K562 (cell line): ENCODE measurements at regions not wholly inside any gene's neighbourhood (a gene's known extent, or its start where the extent isn't known, plus 50 kb on each side); places are given as distances from the start of the nearest gene placed in this dataset.

Source experiments
- ATAC-seq: fragments of 200-7000 bp; cut with Tn5 transposase; 3 replicates; pipeline ENCODE4 v1.9.1; 2020; ENCODE audit warnings: moderate library complexity
- BruUV-seq: library from RNA; stranded (reverse); fragments of 400-500 nt; replicated peaks from 2 replicates; lab custom pipeline; 2021; lab: Mats Ljungman, UMichigan
- CTCF ChIA-PET: fragments of 300-600 bp; formaldehyde crosslinking; extraction: SDS; loops from one replicate; lab custom pipeline; 2021; ENCODE audit warnings: low intra/inter-chr PET ratio; lab: Yijun Ruan, JAX
- POLR2A ChIA-PET: fragments of 300-600, 350-650 bp; sonication (Branson Sonifier 250); formaldehyde crosslinking; extraction: SDS; loops from one replicate; lab custom pipeline; 2021; ENCODE audit warnings: antibody characterized with exemption, inconsistent platforms; lab: Yijun Ruan, JAX
- DNase-seq, 4 experiments: peaks; one replicate each; pipeline versions ENCODE4 v3.0.0 to v3.0.0-alpha.2; 2011 to 2018; ENCODE audit warnings: low spot score in 3 of 4, mixed read lengths in 3 of 4; ENCODE audit errors: extremely low read depth in 1 of 4
- FAIRE-seq: peaks from 2 replicates; lab custom pipeline; 2011; peaks lifted over from hg19 to GRCh38; lab: Jason Lieb, UNC
- H2AFZ ChIP-seq: 2 replicates; pipeline ENCODE4 v1.6.0; 2011; ENCODE audit warnings: low read depth, low read length, control low read depth, inconsistent platforms
- H3K27ac ChIP-seq: fragments of 200-600 bp; 3 replicates; pipeline ENCODE4 v1.8.0; 2011; ENCODE audit warnings: low read depth, mild to moderate bottlenecking, control low read depth, inconsistent platforms, low read length, moderate library complexity, mixed read lengths; ENCODE audit errors: extremely low read depth
- H3K27me3 ChIP-seq, 2 experiments: fragments of 300-600 bp in 1 of 2; 2 replicates in 1 of 2; 3 replicates in 1 of 2; pipeline versions ENCODE4 v1.6.0 to v1.8.0; 2011; ENCODE audit warnings: inconsistent platforms in 2 of 2, low read length in 2 of 2, mild to moderate bottlenecking in 1 of 2, mixed read lengths in 1 of 2, moderate library complexity in 1 of 2; ENCODE audit not compliant: control insufficient read depth in 2 of 2, insufficient read depth in 2 of 2
- H3K36me3 ChIP-seq: fragments of 300-600 bp; 3 replicates; pipeline ENCODE4 v1.8.0; 2011; ENCODE audit warnings: mild to moderate bottlenecking, low read length, inconsistent platforms; ENCODE audit not compliant: control insufficient read depth, insufficient read depth
- H3K4me1 ChIP-seq, 2 experiments: fragments of 200-600 bp in 1 of 2; replicated peaks in 1 of 2; 2 replicates in 1 of 2; 3 replicates in 1 of 2; pipeline versions ENCODE4 v1.5.1 to v1.8.0; 2011; ENCODE audit warnings: inconsistent platforms in 2 of 2, low read length in 2 of 2, mild to moderate bottlenecking in 1 of 2, mixed read lengths in 1 of 2, moderate library complexity in 1 of 2; ENCODE audit not compliant: control insufficient read depth in 2 of 2, insufficient read depth in 2 of 2
- H3K4me2 ChIP-seq: 2 replicates; pipeline ENCODE4 v1.6.1; 2011; ENCODE audit warnings: low read length, control low read depth, inconsistent platforms, mixed read lengths; ENCODE audit not compliant: insufficient read depth
- H3K4me3 ChIP-seq: fragments of 200-600 bp; sonication (generic), shearing (Covaris generic); 2 replicates; pipeline ENCODE4 v1.5.1; 2016; ENCODE audit warnings: control low read depth, inconsistent platforms
- H3K79me2 ChIP-seq: fragments of 200-600 bp; 3 replicates; pipeline ENCODE4 v1.8.0; 2011; ENCODE audit warnings: low read length, inconsistent platforms; ENCODE audit not compliant: control insufficient read depth, insufficient read depth
- H3K9ac ChIP-seq, 2 experiments: 2 replicates each; pipeline versions ENCODE4 v1.6.0 to v1.6.1; 2011; ENCODE audit warnings: low read depth in 2 of 2, low read length in 2 of 2, control low read depth in 1 of 2, inconsistent platforms in 1 of 2, mild to moderate bottlenecking in 1 of 2, mixed read lengths in 1 of 2; ENCODE audit not compliant: insufficient read depth in 1 of 2
- H3K9me1 ChIP-seq: one replicate; pipeline ENCODE4 v1.6.0; 2011; ENCODE audit warnings: inconsistent platforms, mild to moderate bottlenecking, low read length, moderate library complexity; ENCODE audit not compliant: control insufficient read depth, insufficient read depth
- H3K9me3 ChIP-seq: replicated peaks from 2 replicates; pipeline ENCODE4 v1.5.1; 2011; ENCODE audit warnings: low read depth, low read length, inconsistent platforms; ENCODE audit not compliant: control insufficient read depth, insufficient read depth
- H4K20me1 ChIP-seq: replicated peaks from 2 replicates; pipeline ENCODE4 v1.6.1; 2011; ENCODE audit warnings: low read length, inconsistent platforms, mixed read lengths; ENCODE audit not compliant: control insufficient read depth, insufficient read depth
- CSDE1 ChIP-seq, 2 experiments: fragments of 450-650 bp; IDR thresholded peaks; 2 replicates each; pipeline ENCODE4 v1.6.1; 2016; ENCODE audit warnings: mild to moderate bottlenecking in 1 of 2
- GTF2A2 ChIP-seq: IDR thresholded peaks from 2 replicates; pipeline ENCODE4 v1.6.1; 2016; ENCODE audit warnings: mild to moderate bottlenecking, missing genetic modification characterization, missing compliant biosample characterization
- LARP7 ChIP-seq: fragments of 450-650 bp; IDR thresholded peaks from 2 replicates; pipeline ENCODE4 v1.6.1; 2016
- MYBL2 ChIP-seq, 2 experiments: fragments of 450-650 bp in 1 of 2; sonication (generic) in 1 of 2; formaldehyde crosslinking in 1 of 2; IDR thresholded peaks; 2 replicates each; pipeline versions ENCODE4 v1.6.1 to v1.8.1; 2017 to 2022; ENCODE audit warnings: borderline replicate concordance in 1 of 2, inconsistent platforms in 1 of 2, low read depth in 1 of 2, mild to moderate bottlenecking in 1 of 2, missing genetic modification reagents in 1 of 2, moderate library complexity in 1 of 2
- SNIP1 ChIP-seq: fragments of 450-650 bp; IDR thresholded peaks from 2 replicates; pipeline ENCODE4 v1.7.1; 2017; ENCODE audit warnings: low read depth, mild to moderate bottlenecking
- SRSF9 ChIP-seq: fragments of 200-400 bp; formaldehyde crosslinking; IDR thresholded peaks from 2 replicates; pipeline ENCODE4 v1.6.1; 2017; ENCODE audit warnings: low read depth, low read length, borderline replicate concordance
- TFAM ChIP-seq: fragments of 250-450 bp; sonication (Bioruptor Pico); conservative IDR thresholded peaks from 2 replicates; pipeline ENCODE4 v1.5.0; 2021; ENCODE audit warnings: mild to moderate bottlenecking, moderate library complexity
- TOE1 ChIP-seq, 2 experiments: fragments of 450-650 bp in 1 of 2; sonication (generic) in 1 of 2; formaldehyde crosslinking in 1 of 2; IDR thresholded peaks; 2 replicates each; pipeline versions ENCODE4 v1.7.1 to v1.8.0; 2016 to 2022; ENCODE audit warnings: borderline replicate concordance in 2 of 2, mild to moderate bottlenecking in 2 of 2, antibody characterized with exemption in 1 of 2, inconsistent platforms in 1 of 2, low read depth in 1 of 2, missing genetic modification reagents in 1 of 2, moderate library complexity in 1 of 2
- ZFP1 ChIP-seq: fragments of 450-650 bp; formaldehyde crosslinking; IDR thresholded peaks from 2 replicates; pipeline ENCODE4 v1.4.0; 2020; ENCODE audit warnings: mild to moderate bottlenecking, mixed read lengths
- ZKSCAN3 ChIP-seq: fragments of 250-450 bp; sonication (Bioruptor Pico); IDR thresholded peaks from 2 replicates; pipeline ENCODE4 v1.4.0; 2020
- ZNF263 ChIP-seq: sonication (generic); formaldehyde crosslinking; IDR thresholded peaks from 2 replicates; pipeline ENCODE4 v1.8.0; 2022; ENCODE audit warnings: mild to moderate bottlenecking, missing genetic modification reagents, borderline replicate concordance
- ZNF583 ChIP-seq: fragments of 250-450 bp; sonication (Bioruptor Pico); IDR thresholded peaks from 2 replicates; pipeline ENCODE4 v1.4.0; 2020
- WGBS: fragments of 100-300 bp; shearing (Covaris generic); methylation state at CpG from one replicate; pipeline ENCODE4 v1.1.6; 2016; ENCODE audit warnings: low coverage, mixed read lengths; ENCODE audit not compliant: insufficient coverage; ENCODE audit errors: missing lambda C conversion rate; 5-methylcytosine and 5-hydroxymethylcytosine counted together
- in situ Hi-C: fragments of 300-500 bp; cut with MboI; formaldehyde crosslinking; loops from 4 replicates; pipeline ENCODE4 v1.15.0; 2018; ENCODE audit warnings: inconsistent platforms, mixed read lengths
- intact Hi-C: fragments of 100-400 bp; cut with micrococcal nuclease; formaldehyde crosslinking; loops from 2 replicates; pipeline ENCODE4 v1.14.2; 2022
- TF ChIP-seq, protein P1 (sequence below): fragments of 250-450 bp; sonication (Bioruptor Pico); IDR thresholded peaks from 2 replicates; pipeline ENCODE4 v1.8.0; 2022; ENCODE audit warnings: moderate library complexity, mild to moderate bottlenecking, inconsistent platforms
- TF ChIP-seq, protein P2 (sequence below): fragments of 250-450 bp; sonication (Bioruptor Pico); IDR thresholded peaks from 2 replicates; pipeline ENCODE4 v1.8.0; 2021; ENCODE audit warnings: moderate library complexity, mild to moderate bottlenecking, inconsistent platforms
- TF ChIP-seq, protein P3 (sequence below): fragments of 200-800 bp; sonication (Bioruptor generic); IDR thresholded peaks from 2 replicates; pipeline ENCODE4 v1.6.1; 2017; ENCODE audit warnings: missing genetic modification characterization, missing compliant biosample characterization
- TF ChIP-seq, protein P4 (sequence below): fragments of 450-650 bp; formaldehyde crosslinking; IDR thresholded peaks from 2 replicates; pipeline ENCODE4 v1.4.0; 2020; ENCODE audit warnings: mild to moderate bottlenecking, moderate library complexity

DNA sequence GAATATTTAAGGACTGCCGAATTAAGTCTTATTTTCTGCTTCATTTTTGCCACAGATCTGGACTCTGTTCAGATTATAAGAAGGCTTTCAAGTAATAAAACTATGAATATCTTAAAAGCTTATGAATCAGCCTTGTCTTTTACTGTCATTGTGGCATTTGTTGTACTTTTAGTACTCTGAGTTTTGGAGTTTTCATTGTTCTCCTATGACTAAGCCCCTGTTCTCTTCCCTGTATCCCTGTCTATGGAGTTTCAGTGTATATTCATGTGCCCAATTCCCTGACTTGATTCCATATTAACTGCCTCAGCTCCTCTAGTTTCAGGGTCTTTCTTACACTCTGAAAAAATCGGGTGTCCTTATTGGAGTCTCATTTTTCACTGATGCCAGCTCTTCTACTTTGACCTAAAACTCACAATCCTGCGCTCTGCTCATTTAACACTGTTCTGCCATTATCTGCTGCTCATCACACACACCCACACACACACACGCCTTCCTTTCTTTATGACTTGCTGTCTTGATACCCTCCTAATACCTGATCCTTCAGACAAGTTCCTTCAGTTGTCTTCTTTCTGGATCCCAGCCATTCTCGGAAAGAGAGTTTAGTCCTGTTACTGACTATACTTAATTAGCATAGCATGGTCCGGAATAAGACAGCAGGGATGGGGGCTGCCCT is 511.8 kb downstream of the CPS1 start (continued):
- TF ChIP-seq, protein P1, sequence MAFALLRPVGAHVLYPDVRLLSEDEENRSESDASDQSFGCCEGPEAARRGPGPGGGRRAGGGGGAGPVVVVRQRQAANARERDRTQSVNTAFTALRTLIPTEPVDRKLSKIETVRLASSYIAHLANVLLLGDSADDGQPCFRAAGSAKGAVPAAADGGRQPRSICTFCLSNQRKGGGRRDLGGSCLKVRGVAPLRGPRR (CRISPR knock-in tag) = no peak
- TF ChIP-seq ZKSCAN3 (CRISPR knock-in tag) = no peak
- no peak for TF ChIP-seq TOE1 (IDR thresholded peaks at IDR 0.05; ENCODE audit: borderline replicate concordance)
- no peak for TF ChIP-seq TOE1 (CRISPR knock-in tag; IDR thresholded peaks at IDR 0.05; ENCODE audit: borderline replicate concordance, low read depth)
- no peak for TF ChIP-seq TFAM (CRISPR knock-in tag)
- no peak for TF ChIP-seq SRSF9
- TF ChIP-seq, protein P2, sequence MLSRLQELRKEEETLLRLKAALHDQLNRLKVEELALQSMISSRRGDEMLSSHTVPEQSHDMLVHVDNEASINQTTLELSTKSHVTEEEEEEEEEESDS = no peak

DNA sequence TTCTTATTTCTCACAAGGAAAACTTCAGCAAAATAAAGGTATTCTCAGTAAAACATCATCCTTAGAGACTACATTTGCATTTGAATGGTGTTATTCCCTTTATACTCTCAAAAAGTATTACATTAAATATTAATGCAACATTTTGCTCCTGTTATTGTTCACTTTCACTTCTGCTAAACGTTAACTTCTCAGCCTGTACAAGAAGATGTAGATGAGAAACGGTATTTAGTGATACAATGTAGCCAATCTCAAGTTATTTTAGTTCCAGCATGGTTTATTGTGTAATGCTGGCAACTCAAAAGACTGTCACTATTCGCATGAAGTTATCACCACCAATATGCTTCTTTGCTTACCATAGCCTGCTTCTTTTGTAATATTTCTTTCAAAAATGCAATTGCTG is 514.1 kb downstream of the CPS1 start:
- TF ChIP-seq MYBL2 (IDR thresholded peaks at IDR 0.05; ENCODE audit: low read depth) (no peak), MYBL2 (CRISPR knock-in tag; IDR thresholded peaks at IDR 0.05; ENCODE audit: borderline replicate concordance) (no peak), CSDE1 (IDR thresholded peaks at IDR 0.05) (no peak), GTF2A2 (no peak), LARP7 (no peak), ZNF583 (no peak), ZFP1 (CRISPR knock-in tag) (no peak), SNIP1 (no peak), ZNF263 (no peak)
- TF ChIP-seq, protein P3, sequence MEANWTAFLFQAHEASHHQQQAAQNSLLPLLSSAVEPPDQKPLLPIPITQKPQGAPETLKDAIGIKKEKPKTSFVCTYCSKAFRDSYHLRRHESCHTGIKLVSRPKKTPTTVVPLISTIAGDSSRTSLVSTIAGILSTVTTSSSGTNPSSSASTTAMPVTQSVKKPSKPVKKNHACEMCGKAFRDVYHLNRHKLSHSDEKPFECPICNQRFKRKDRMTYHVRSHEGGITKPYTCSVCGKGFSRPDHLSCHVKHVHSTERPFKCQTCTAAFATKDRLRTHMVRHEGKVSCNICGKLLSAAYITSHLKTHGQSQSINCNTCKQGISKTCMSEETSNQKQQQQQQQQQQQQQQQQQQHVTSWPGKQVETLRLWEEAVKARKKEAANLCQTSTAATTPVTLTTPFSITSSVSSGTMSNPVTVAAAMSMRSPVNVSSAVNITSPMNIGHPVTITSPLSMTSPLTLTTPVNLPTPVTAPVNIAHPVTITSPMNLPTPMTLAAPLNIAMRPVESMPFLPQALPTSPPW (CRISPR knock-in tag) = no peak
- TF ChIP-seq, protein P4, sequence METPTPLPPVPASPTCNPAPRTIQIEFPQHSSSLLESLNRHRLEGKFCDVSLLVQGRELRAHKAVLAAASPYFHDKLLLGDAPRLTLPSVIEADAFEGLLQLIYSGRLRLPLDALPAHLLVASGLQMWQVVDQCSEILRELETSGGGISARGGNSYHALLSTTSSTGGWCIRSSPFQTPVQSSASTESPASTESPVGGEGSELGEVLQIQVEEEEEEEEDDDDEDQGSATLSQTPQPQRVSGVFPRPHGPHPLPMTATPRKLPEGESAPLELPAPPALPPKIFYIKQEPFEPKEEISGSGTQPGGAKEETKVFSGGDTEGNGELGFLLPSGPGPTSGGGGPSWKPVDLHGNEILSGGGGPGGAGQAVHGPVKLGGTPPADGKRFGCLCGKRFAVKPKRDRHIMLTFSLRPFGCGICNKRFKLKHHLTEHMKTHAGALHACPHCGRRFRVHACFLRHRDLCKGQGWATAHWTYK (CRISPR knock-in tag) = no peak

More for the DNA sequence above, 514.1 kb downstream of the CPS1 start:
- no peak for DNase-seq
- Histone ChIP-seq H3K27me3 (no peaks in the 10 kb centered on the region), H3K9me3 (no peaks in the 10 kb centered on the region), H3K27ac (no peak overlapping the region), H4K20me1 (no peaks in the 10 kb centered on the region), H2AFZ (no peak overlapping the region), H3K79me2 (no peaks in the 10 kb centered on the region), H3K4me3 (no peak overlapping the region), H3K4me1 (no peaks in the 10 kb centered on the region), H3K36me3 (no peaks in the 10 kb centered on the region), H3K9me1 (no peaks in the 10 kb centered on the region), H3K9ac (no peak overlapping the region), H3K4me2 (no peak overlapping the region)
- BruUV-seq = no TSS peak
- ATAC-seq = no peak
- ChIA-PET CTCF (no interaction called here), POLR2A (no interaction called here)
- WGBS = 0% methylated on average over 3 of the region's 3 CpGs
- in situ Hi-C loops = no loop called here
- no peak for FAIRE-seq
- intact Hi-C loops = no loop called here
